ENCODE measurements at regions not wholly inside any gene's neighbourhood (a gene's known extent, or its start where the extent isn't known, plus 50 kb on each side); places are given as distances from the start of the nearest gene placed in this dataset.

GRCh38 chr9:129393064-129393463 lies 215.0 kb upstream of the IER5L start:
- TF ChIP-seq, protein P1, sequence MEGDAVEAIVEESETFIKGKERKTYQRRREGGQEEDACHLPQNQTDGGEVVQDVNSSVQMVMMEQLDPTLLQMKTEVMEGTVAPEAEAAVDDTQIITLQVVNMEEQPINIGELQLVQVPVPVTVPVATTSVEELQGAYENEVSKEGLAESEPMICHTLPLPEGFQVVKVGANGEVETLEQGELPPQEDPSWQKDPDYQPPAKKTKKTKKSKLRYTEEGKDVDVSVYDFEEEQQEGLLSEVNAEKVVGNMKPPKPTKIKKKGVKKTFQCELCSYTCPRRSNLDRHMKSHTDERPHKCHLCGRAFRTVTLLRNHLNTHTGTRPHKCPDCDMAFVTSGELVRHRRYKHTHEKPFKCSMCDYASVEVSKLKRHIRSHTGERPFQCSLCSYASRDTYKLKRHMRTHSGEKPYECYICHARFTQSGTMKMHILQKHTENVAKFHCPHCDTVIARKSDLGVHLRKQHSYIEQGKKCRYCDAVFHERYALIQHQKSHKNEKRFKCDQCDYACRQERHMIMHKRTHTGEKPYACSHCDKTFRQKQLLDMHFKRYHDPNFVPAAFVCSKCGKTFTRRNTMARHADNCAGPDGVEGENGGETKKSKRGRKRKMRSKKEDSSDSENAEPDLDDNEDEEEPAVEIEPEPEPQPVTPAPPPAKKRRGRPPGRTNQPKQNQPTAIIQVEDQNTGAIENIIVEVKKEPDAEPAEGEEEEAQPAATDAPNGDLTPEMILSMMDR (IDR thresholded peaks at IDR 0.05; ENCODE audit: control extremely low read depth in 1 of 3, insufficient read depth in 1 of 3, low read depth in 1 of 3, low read length in 3 of 3), result no peak
- TF ChIP-seq PHF8 (conservative IDR thresholded peaks at IDR 0.05; ENCODE audit: low read depth, low read length) (no peak), NANOG (IDR thresholded peaks at IDR 0.05; ENCODE audit: insufficient read depth, low read depth, low read length, poor library complexity, severe bottlenecking) (no peak), CEBPB (IDR thresholded peaks at IDR 0.05; ENCODE audit: low read depth, low read length) (no peak), JUN (IDR thresholded peaks at IDR 0.05; ENCODE audit: low read depth, low read length) (no peak)
